ENCODE measurements at regions not wholly inside any gene's neighbourhood (a gene's known extent, or its start where the extent isn't known, plus 50 kb on each side); places are given as distances from the start of the nearest gene placed in this dataset.
"Not testable (repeated sequence)": the region's sequence is repeated elsewhere in the genome, so short reads cannot be mapped to it uniquely, and the experiment has no call there.

- WGBS = 40% methylated on average over 4 of the region's 4 CpGs
Observed at GRCh38 chrX:111041018-111041462, 55.0 kb upstream of the PAK3 start.

GRCh38 chrX:111040377-111041017, 55.5 kb upstream of the PAK3 start:
- WGBS = 38% methylated on average over 3 of the region's 3 CpGs
- TF ChIP-seq POLR2AphosphoS5 (IDR thresholded peaks at IDR 0.05) = no peak
- TF ChIP-seq POLR2A (IDR thresholded peaks at IDR 0.05) = no peak
- no peak for TF ChIP-seq CTCF (IDR thresholded peaks at IDR 0.05)
- H3K4me3 ChIP-seq = no peak overlapping the region
- H3K27ac ChIP-seq = no peak overlapping the region
- H3K4me1 ChIP-seq (replicated peaks) = no peaks in the 10 kb centered on the region
- H3K9me3 ChIP-seq = no peaks in the 10 kb centered on the region
- no peaks in the 10 kb centered on the region for H3K27me3 ChIP-seq (replicated peaks; ENCODE audit: insufficient read depth)
- no peak for DNase-seq (ENCODE audit: low spot score)
- H3K36me3 ChIP-seq = no peaks in the 10 kb centered on the region
- intact Hi-C loops (cut with DNase I) = no loop called here

More at GRCh38 chrX:111041018-111041462, 55.0 kb upstream of the PAK3 start:
- Histone ChIP-seq H3K36me3 (no peaks in the 10 kb centered on the region), H3K4me3 (no peak overlapping the region), H3K27ac (no peak overlapping the region), H3K4me1 (replicated peaks) (no peaks in the 10 kb centered on the region), H3K27me3 (replicated peaks; ENCODE audit: insufficient read depth) (no peaks in the 10 kb centered on the region), H3K9me3 (no peaks in the 10 kb centered on the region)
- no peak for DNase-seq (ENCODE audit: low spot score)
- intact Hi-C loops (cut with DNase I) = no loop called here
- no peak for TF ChIP-seq POLR2AphosphoS5 (IDR thresholded peaks at IDR 0.05)
- no peak for TF ChIP-seq CTCF (IDR thresholded peaks at IDR 0.05)

GRCh38 chrX:111039606-111040005, 56.4 kb upstream of the PAK3 start:
- no peak for TF ChIP-seq POLR2AphosphoS5 (IDR thresholded peaks at IDR 0.05)
- TF ChIP-seq CTCF (IDR thresholded peaks at IDR 0.05) = no peak
- no peak for TF ChIP-seq POLR2A (IDR thresholded peaks at IDR 0.05)
- WGBS = 49% methylated on average over 2 of the region's 2 CpGs
- intact Hi-C loops (cut with DNase I) = no loop called here

GRCh38 chrX:111035991-111036390, 60.0 kb upstream of the PAK3 start:
- Histone ChIP-seq H3K9me3 (no peaks in the 10 kb centered on the region), H3K36me3 (no peaks in the 10 kb centered on the region), H3K27ac (no peak overlapping the region), H3K4me1 (replicated peaks) (no peaks in the 10 kb centered on the region), H3K27me3 (replicated peaks; ENCODE audit: insufficient read depth) (no peaks in the 10 kb centered on the region), H3K4me3 (no peak overlapping the region)
- TF ChIP-seq CTCF (IDR thresholded peaks at IDR 0.05) (no peak), POLR2AphosphoS5 (IDR thresholded peaks at IDR 0.05) (no peak), POLR2A (IDR thresholded peaks at IDR 0.05) (no peak)
- intact Hi-C loops (cut with DNase I) = no loop called here
- WGBS = 93% methylated on average over 2 of the region's 2 CpGs
- no peak for DNase-seq (ENCODE audit: low spot score)

More at GRCh38 chrX:111039606-111040005, 56.4 kb upstream of the PAK3 start:
- no peak overlapping the region for H3K4me3 ChIP-seq
- H3K4me1 ChIP-seq (replicated peaks) = no peaks in the 10 kb centered on the region
- no peaks in the 10 kb centered on the region for H3K9me3 ChIP-seq
- DNase-seq (ENCODE audit: low spot score) = no peak
- no peaks in the 10 kb centered on the region for H3K27me3 ChIP-seq (replicated peaks; ENCODE audit: insufficient read depth)
- no peaks in the 10 kb centered on the region for H3K36me3 ChIP-seq
- H3K27ac ChIP-seq = no peak overlapping the region

- Histone ChIP-seq H3K27ac (no peak overlapping the region), H3K36me3 (no peaks in the 10 kb centered on the region), H3K9me3 (no peaks in the 10 kb centered on the region), H3K4me1 (replicated peaks) (no peaks in the 10 kb centered on the region), H3K4me3 (no peak overlapping the region), H3K27me3 (replicated peaks; ENCODE audit: insufficient read depth) (no peaks in the 10 kb centered on the region)
- TF ChIP-seq CTCF (IDR thresholded peaks at IDR 0.05) (no peak), POLR2A (IDR thresholded peaks at IDR 0.05) (no peak), POLR2AphosphoS5 (IDR thresholded peaks at IDR 0.05) (no peak)
- WGBS = 66% methylated on average over 2 of the region's 2 CpGs
- no peak for DNase-seq (ENCODE audit: low spot score)
- intact Hi-C loops (cut with DNase I) = no loop called here
Observed at GRCh38 chrX:111035256-111035655, 60.7 kb upstream of the PAK3 start.

- H3K27me3 ChIP-seq (replicated peaks; ENCODE audit: insufficient read depth); intact Hi-C loops (cut with DNase I); H3K27ac ChIP-seq; H3K36me3 ChIP-seq; H3K9me3 ChIP-seq; H3K4me1 ChIP-seq (replicated peaks); DNase-seq (ENCODE audit: low spot score); H3K4me3 ChIP-seq: not testable (repeated sequence)
- 78% methylated on average over 1 of the region's 1 CpG for WGBS
Observed at GRCh38 chrX:111022998-111023397, 73.0 kb upstream of the PAK3 start.

Measured in prostate gland (tissue), 2 donors.